Liver (tissue), 7 donors: ENCODE measurements at regions not wholly inside any gene's neighbourhood (a gene's known extent, or its start where the extent isn't known, plus 50 kb on each side); places are given as distances from the start of the nearest gene placed in this dataset.

Experiments used
- DNase-seq: peaks from one replicate; pipeline ENCODE4 v3.0.0-alpha.2; 2017; ENCODE audit warnings: low spot score
- H3K27ac ChIP-seq, 2 donors: one replicate each; pipeline ENCODE4 v1.7.0; 2013; ENCODE audit warnings: inconsistent platforms in 2 of 2, low read length in 2 of 2, control low read depth in 1 of 2, low read depth in 1 of 2, mild to moderate bottlenecking in 1 of 2
- H3K27me3 ChIP-seq, 4 donors: one replicate each; pipeline versions ENCODE4 v1.6.1 to v1.7.0; 2013; ENCODE audit warnings: low read length in 3 of 4, inconsistent platforms in 1 of 4, mild to moderate bottlenecking in 1 of 4, moderate library complexity in 1 of 4; ENCODE audit not compliant: control insufficient read depth in 4 of 4, insufficient read depth in 4 of 4
- H3K36me3 ChIP-seq, 4 donors: one replicate each; pipeline versions ENCODE4 v1.6.1 to v1.7.0; 2013; ENCODE audit warnings: low read length in 3 of 4, mild to moderate bottlenecking in 3 of 4, low read depth in 1 of 4, moderate library complexity in 1 of 4; ENCODE audit not compliant: control insufficient read depth in 4 of 4, insufficient read depth in 3 of 4
- H3K4me1 ChIP-seq, 4 donors: one replicate each; pipeline versions ENCODE4 v1.6.1 to v1.7.0; 2013; ENCODE audit warnings: low read length in 3 of 4, mild to moderate bottlenecking in 3 of 4, moderate library complexity in 1 of 4; ENCODE audit not compliant: control insufficient read depth in 4 of 4, insufficient read depth in 4 of 4
- H3K4me3 ChIP-seq, 3 donors: one replicate each; pipeline versions ENCODE4 v1.6.1 to v1.7.0; 2013; ENCODE audit warnings: low read length in 3 of 3, control low read depth in 1 of 3, low read depth in 1 of 3, mild to moderate bottlenecking in 1 of 3
- H3K9ac ChIP-seq, 2 donors: one replicate each; pipeline ENCODE4 v1.7.0; 2013; ENCODE audit warnings: low read length in 2 of 2, mild to moderate bottlenecking in 2 of 2, moderate library complexity in 2 of 2, control low read depth in 1 of 2, low read depth in 1 of 2
- H3K9me3 ChIP-seq, 4 donors: one replicate each; pipeline versions ENCODE4 v1.6.1 to v1.7.0; 2013; ENCODE audit warnings: low read length in 3 of 4; ENCODE audit not compliant: control insufficient read depth in 4 of 4
- EGR1 ChIP-seq, 2 donors: IDR thresholded peaks; 2 replicates each; pipeline ENCODE4 v1.6.1; 2016 to 2018; ENCODE audit warnings: antibody characterized with exemption in 2 of 2, low read depth in 2 of 2
- FOXA1 ChIP-seq: IDR thresholded peaks from 2 replicates; pipeline ENCODE4 v1.6.1; 2016; ENCODE audit warnings: antibody characterized with exemption
- FOXA2 ChIP-seq: IDR thresholded peaks from 2 replicates; pipeline ENCODE4 v1.6.1; 2016; ENCODE audit warnings: antibody characterized with exemption
- GABPA ChIP-seq, 2 donors: IDR thresholded peaks in 1 of 2; conservative IDR thresholded peaks in 1 of 2; 2 replicates each; pipeline ENCODE4 v1.6.1; 2016; ENCODE audit warnings: antibody characterized with exemption in 2 of 2, mild to moderate bottlenecking in 1 of 2, moderate library complexity in 1 of 2
- HNF4A ChIP-seq, 2 donors: conservative IDR thresholded peaks; 2 replicates each; pipeline ENCODE4 v1.6.1; 2016; ENCODE audit warnings: antibody characterized with exemption in 2 of 2, mild to moderate bottlenecking in 2 of 2
- HNF4G ChIP-seq: IDR thresholded peaks from 2 replicates; pipeline ENCODE4 v1.6.1; 2016; ENCODE audit warnings: antibody characterized with exemption
- JUND ChIP-seq, 2 donors: IDR thresholded peaks; 2 replicates each; pipeline ENCODE4 v1.6.1; 2016; ENCODE audit warnings: antibody characterized with exemption in 2 of 2
- NR2F2 ChIP-seq: IDR thresholded peaks from 2 replicates; pipeline ENCODE4 v1.6.1; 2016; ENCODE audit warnings: antibody characterized with exemption
- RAD21 ChIP-seq, 2 donors: IDR thresholded peaks; 2 replicates each; pipeline ENCODE4 v1.6.1; 2016; ENCODE audit warnings: antibody characterized with exemption in 2 of 2, mild to moderate bottlenecking in 2 of 2
- RXRA ChIP-seq, 2 donors: IDR thresholded peaks; 2 replicates each; pipeline ENCODE4 v1.6.1; 2017 to 2018; ENCODE audit warnings: antibody characterized with exemption in 2 of 2, mild to moderate bottlenecking in 1 of 2
- SP1 ChIP-seq: IDR thresholded peaks from 2 replicates; pipeline ENCODE4 v1.6.1; 2018; ENCODE audit warnings: antibody characterized with exemption, mild to moderate bottlenecking
- TAF1 ChIP-seq: conservative IDR thresholded peaks from 2 replicates; pipeline ENCODE4 v1.6.1; 2016; ENCODE audit warnings: antibody characterized with exemption, mild to moderate bottlenecking
- YY1 ChIP-seq: IDR thresholded peaks from 2 replicates; pipeline ENCODE4 v1.6.1; 2016; ENCODE audit warnings: antibody characterized with exemption, mild to moderate bottlenecking
- WGBS: extraction: QIAGEN DNeasy Blood & Tissue Kit; methylation state at CpG from one replicate; pipeline ENCODE4 v1.1.7; 2013; 5-methylcytosine and 5-hydroxymethylcytosine counted together
- TF ChIP-seq, protein P1 (sequence below): IDR thresholded peaks from 2 replicates; pipeline ENCODE4 v1.6.1; 2016; ENCODE audit warnings: antibody characterized with exemption
- TF ChIP-seq, protein P2 (sequence below): IDR thresholded peaks from 2 replicates; pipeline ENCODE4 v1.6.1; 2016; ENCODE audit warnings: antibody characterized with exemption
- TF ChIP-seq, protein P3 (sequence below): IDR thresholded peaks from 2 replicates; pipeline ENCODE4 v1.6.1; 2016; ENCODE audit warnings: antibody characterized with exemption
- TF ChIP-seq, protein P4 (sequence below): IDR thresholded peaks from 2 replicates; pipeline ENCODE4 v1.6.1; 2016; ENCODE audit warnings: antibody characterized with exemption, mild to moderate bottlenecking
- donor health status: healthy.
- donor health status: healthy.
- donor health status: healthy.
- donor health status: healthy.

DNA sequence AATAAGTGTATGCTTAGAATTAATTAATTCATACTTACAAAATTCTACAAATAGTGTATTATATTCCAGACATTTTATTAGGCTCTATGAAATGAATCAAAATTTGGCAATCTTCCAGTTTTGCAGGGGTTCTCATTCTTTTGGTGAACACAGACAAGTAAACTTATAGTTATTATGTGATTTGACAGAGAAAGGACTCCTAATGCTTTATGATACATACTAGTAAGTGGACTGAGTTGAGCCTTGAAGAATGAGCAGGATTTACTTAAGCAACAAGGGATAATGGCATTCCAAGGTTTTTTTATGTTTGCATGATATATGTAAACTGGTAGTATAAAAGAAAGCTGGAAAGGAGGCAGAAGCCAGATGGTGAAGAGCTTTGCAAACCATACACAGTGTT, 145.7 kb upstream of the FERD3L start:
- Histone ChIP-seq H3K27ac (no peak overlapping the region), H3K4me3 (no peak overlapping the region)
- no peak for DNase-seq

DNA sequence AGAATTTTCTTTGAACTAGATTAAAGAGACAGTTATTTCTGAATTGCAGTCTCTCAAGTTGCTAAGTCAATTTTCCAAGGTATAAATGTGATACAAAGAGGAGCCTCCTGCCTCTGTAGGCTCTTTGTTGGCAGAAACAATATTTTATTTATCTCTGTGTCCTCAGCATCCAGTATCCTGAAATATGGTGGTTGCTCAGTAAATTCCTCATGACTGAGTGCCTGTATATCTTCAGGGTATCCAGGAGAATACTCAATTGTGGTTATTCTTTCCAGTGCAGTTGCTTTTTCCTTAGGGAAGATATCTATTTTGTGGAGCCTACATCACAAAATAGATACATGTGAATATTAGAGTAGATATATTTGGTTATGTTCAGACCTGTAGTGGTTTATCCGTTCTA, 144.8 kb upstream of the FERD3L start:
- Histone ChIP-seq H3K27me3 (peaks cover 0 to 2% (median 0%) of the 10 kb centered on the region in 4 donors), H3K36me3 (no peaks in the 10 kb centered on the region), H3K27ac (no peak overlapping the region), H3K4me3 (no peak overlapping the region), H3K9me3 (no peaks in the 10 kb centered on the region), H3K4me1 (no peaks in the 10 kb centered on the region), H3K9ac (no peak overlapping the region)
- DNase-seq: no peak
- 65% methylated on average over 1 of the region's 1 CpG for WGBS
- TF ChIP-seq RAD21 (IDR thresholded peaks at IDR 0.05): no peak
- TF ChIP-seq NR2F2: no peak
- TF ChIP-seq EGR1 (IDR thresholded peaks at IDR 0.05; ENCODE audit: low read depth in 2 of 2): no peak
- no peak for TF ChIP-seq FOXA2
- TF ChIP-seq FOXA1: no peak
- TF ChIP-seq, protein P1, sequence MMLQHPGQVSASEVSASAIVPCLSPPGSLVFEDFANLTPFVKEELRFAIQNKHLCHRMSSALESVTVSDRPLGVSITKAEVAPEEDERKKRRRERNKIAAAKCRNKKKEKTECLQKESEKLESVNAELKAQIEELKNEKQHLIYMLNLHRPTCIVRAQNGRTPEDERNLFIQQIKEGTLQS: no peak
- no peak for TF ChIP-seq JUND (IDR thresholded peaks at IDR 0.05)
- TF ChIP-seq TAF1: no peak
- no peak for TF ChIP-seq RXRA (IDR thresholded peaks at IDR 0.05)
- no peak for TF ChIP-seq YY1
- no peak for TF ChIP-seq SP1

More for the DNA sequence above, 145.7 kb upstream of the FERD3L start:
- TF ChIP-seq RXRA (IDR thresholded peaks at IDR 0.05) (no peak), RAD21 (IDR thresholded peaks at IDR 0.05) (no peak), FOXA1 (no peak), EGR1 (IDR thresholded peaks at IDR 0.05; ENCODE audit: low read depth in 2 of 2) (no peak), HNF4G (no peak), GABPA (IDR thresholded peaks at IDR 0.05 in 1 of 2, conservative IDR thresholded peaks at IDR 0.05 in 1 of 2) (no peak), FOXA2 (no peak), HNF4A (conservative IDR thresholded peaks at IDR 0.05) (no peak), YY1 (no peak)
- TF ChIP-seq, protein P1: no peak
- TF ChIP-seq, protein P2, sequence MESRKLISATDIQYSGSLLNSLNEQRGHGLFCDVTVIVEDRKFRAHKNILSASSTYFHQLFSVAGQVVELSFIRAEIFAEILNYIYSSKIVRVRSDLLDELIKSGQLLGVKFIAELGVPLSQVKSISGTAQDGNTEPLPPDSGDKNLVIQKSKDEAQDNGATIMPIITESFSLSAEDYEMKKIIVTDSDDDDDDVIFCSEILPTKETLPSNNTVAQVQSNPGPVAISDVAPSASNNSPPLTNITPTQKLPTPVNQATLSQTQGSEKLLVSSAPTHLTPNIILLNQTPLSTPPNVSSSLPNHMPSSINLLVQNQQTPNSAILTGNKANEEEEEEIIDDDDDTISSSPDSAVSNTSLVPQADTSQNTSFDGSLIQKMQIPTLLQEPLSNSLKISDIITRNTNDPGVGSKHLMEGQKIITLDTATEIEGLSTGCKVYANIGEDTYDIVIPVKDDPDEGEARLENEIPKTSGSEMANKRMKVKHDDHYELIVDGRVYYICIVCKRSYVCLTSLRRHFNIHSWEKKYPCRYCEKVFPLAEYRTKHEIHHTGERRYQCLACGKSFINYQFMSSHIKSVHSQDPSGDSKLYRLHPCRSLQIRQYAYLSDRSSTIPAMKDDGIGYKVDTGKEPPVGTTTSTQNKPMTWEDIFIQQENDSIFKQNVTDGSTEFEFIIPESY: no peak
- TF ChIP-seq, protein P3, sequence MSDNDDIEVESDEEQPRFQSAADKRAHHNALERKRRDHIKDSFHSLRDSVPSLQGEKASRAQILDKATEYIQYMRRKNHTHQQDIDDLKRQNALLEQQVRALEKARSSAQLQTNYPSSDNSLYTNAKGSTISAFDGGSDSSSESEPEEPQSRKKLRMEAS: no peak
- TF ChIP-seq, protein P4, sequence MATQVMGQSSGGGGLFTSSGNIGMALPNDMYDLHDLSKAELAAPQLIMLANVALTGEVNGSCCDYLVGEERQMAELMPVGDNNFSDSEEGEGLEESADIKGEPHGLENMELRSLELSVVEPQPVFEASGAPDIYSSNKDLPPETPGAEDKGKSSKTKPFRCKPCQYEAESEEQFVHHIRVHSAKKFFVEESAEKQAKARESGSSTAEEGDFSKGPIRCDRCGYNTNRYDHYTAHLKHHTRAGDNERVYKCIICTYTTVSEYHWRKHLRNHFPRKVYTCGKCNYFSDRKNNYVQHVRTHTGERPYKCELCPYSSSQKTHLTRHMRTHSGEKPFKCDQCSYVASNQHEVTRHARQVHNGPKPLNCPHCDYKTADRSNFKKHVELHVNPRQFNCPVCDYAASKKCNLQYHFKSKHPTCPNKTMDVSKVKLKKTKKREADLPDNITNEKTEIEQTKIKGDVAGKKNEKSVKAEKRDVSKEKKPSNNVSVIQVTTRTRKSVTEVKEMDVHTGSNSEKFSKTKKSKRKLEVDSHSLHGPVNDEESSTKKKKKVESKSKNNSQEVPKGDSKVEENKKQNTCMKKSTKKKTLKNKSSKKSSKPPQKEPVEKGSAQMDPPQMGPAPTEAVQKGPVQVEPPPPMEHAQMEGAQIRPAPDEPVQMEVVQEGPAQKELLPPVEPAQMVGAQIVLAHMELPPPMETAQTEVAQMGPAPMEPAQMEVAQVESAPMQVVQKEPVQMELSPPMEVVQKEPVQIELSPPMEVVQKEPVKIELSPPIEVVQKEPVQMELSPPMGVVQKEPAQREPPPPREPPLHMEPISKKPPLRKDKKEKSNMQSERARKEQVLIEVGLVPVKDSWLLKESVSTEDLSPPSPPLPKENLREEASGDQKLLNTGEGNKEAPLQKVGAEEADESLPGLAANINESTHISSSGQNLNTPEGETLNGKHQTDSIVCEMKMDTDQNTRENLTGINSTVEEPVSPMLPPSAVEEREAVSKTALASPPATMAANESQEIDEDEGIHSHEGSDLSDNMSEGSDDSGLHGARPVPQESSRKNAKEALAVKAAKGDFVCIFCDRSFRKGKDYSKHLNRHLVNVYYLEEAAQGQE: no peak
- Histone ChIP-seq H3K9me3 (no peaks in the 10 kb centered on the region), H3K4me1 (no peaks in the 10 kb centered on the region), H3K36me3 (no peaks in the 10 kb centered on the region), H3K27me3 (peaks cover 0 to 2% (median 0%) of the 10 kb centered on the region in 4 donors), H3K9ac (no peak overlapping the region)
